OCI-LY3 (cell line): ENCODE measurements at regions not wholly inside any gene's neighbourhood (a gene's known extent, or its start where the extent isn't known, plus 50 kb on each side); places are given as distances from the start of the nearest gene placed in this dataset.

ENCODE experiments used
- EZH2phosphoT487 ChIP-seq: fragments of 200-600 bp; shearing (Covaris generic); IDR thresholded peaks from 2 replicates; pipeline ENCODE4 v1.6.1; 2018; ENCODE audit warnings: antibody characterized with exemption, mixed run types, low read depth
- TF ChIP-seq, protein P1 (sequence below): fragments of 200-600, 300-600 bp; sonication (generic); IDR thresholded peaks from 2 replicates; pipeline ENCODE4 v1.5.1; 2014; ENCODE audit warnings: antibody characterized with exemption, low read length, low read depth

GRCh38 chr6:144615870-144616269 is 330.7 kb downstream of the UTRN start:
- TF ChIP-seq, protein P1, sequence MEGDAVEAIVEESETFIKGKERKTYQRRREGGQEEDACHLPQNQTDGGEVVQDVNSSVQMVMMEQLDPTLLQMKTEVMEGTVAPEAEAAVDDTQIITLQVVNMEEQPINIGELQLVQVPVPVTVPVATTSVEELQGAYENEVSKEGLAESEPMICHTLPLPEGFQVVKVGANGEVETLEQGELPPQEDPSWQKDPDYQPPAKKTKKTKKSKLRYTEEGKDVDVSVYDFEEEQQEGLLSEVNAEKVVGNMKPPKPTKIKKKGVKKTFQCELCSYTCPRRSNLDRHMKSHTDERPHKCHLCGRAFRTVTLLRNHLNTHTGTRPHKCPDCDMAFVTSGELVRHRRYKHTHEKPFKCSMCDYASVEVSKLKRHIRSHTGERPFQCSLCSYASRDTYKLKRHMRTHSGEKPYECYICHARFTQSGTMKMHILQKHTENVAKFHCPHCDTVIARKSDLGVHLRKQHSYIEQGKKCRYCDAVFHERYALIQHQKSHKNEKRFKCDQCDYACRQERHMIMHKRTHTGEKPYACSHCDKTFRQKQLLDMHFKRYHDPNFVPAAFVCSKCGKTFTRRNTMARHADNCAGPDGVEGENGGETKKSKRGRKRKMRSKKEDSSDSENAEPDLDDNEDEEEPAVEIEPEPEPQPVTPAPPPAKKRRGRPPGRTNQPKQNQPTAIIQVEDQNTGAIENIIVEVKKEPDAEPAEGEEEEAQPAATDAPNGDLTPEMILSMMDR: no peak
- no peak for TF ChIP-seq EZH2phosphoT487
